SJCRH30 (cell line): ENCODE measurements at regions not wholly inside any gene's neighbourhood (a gene's known extent, or its start where the extent isn't known, plus 50 kb on each side); places are given as distances from the start of the nearest gene placed in this dataset.
A peak's percentile ranks its signal among the peaks of the same experiment; 100 is the strongest.

Experiments used
- DNase-seq, 2 experiments: peaks; one replicate each; pipeline ENCODE4 v3.0.0-alpha.2; 2015 to 2020
- H3K27ac ChIP-seq: fragments of 250-450 bp; sonication (Bioruptor Pico); 2 replicates; pipeline ENCODE4 v1.5.1; 2020; ENCODE audit warnings: mild to moderate bottlenecking, moderate library complexity
- H3K27me3 ChIP-seq: fragments of 250-450 bp; sonication (Bioruptor Pico); 2 replicates; pipeline ENCODE4 v1.5.1; 2020; ENCODE audit warnings: mild to moderate bottlenecking, moderate library complexity
- H3K36me3 ChIP-seq: fragments of 250-450 bp; sonication (Bioruptor Pico); 2 replicates; pipeline ENCODE4 v1.5.1; 2020; ENCODE audit warnings: mild to moderate bottlenecking, moderate library complexity
- H3K4me1 ChIP-seq: fragments of 250-450 bp; sonication (Bioruptor Pico); 2 replicates; pipeline ENCODE4 v1.5.1; 2020; ENCODE audit warnings: mild to moderate bottlenecking, moderate library complexity
- H3K4me3 ChIP-seq: fragments of 250-450 bp; sonication (Bioruptor Pico); 2 replicates; pipeline ENCODE4 v1.5.1; 2020; ENCODE audit warnings: mild to moderate bottlenecking, moderate library complexity
- H3K9me3 ChIP-seq: fragments of 250-450 bp; sonication (Bioruptor Pico); replicated peaks from 2 replicates; pipeline ENCODE4 v1.5.1; 2020; ENCODE audit warnings: mild to moderate bottlenecking, moderate library complexity

- H3K4me3 ChIP-seq: no peak overlapping the region
- no peaks in the 10 kb centered on the region for H3K9me3 ChIP-seq
- no peaks in the 10 kb centered on the region for H3K27me3 ChIP-seq
- H3K4me1 ChIP-seq: no peaks in the 10 kb centered on the region
- no peak for DNase-seq
- H3K27ac ChIP-seq: no peak overlapping the region
- no peaks in the 10 kb centered on the region for H3K36me3 ChIP-seq
Observed at GRCh38 chr4:188455062-188455752, 316.0 kb downstream of the TRIML1 start.

GRCh38 chr4:188459381-188459780, 320.1 kb downstream of the TRIML1 start:
- Histone ChIP-seq H3K27me3 (no peaks in the 10 kb centered on the region), H3K4me1 (no peaks in the 10 kb centered on the region), H3K4me3 (no peak overlapping the region)

GRCh38 chr4:188463909-188464308, 324.7 kb downstream of the TRIML1 start:
- H3K27ac ChIP-seq: no peak overlapping the region
- H3K4me1 ChIP-seq: no peaks in the 10 kb centered on the region
- H3K27me3 ChIP-seq: no peaks in the 10 kb centered on the region
- DNase-seq: no peak
- H3K9me3 ChIP-seq: no peaks in the 10 kb centered on the region
- no peaks in the 10 kb centered on the region for H3K36me3 ChIP-seq
- H3K4me3 ChIP-seq: no peak overlapping the region

More at GRCh38 chr4:188459381-188459780, 320.1 kb downstream of the TRIML1 start:
- H3K9me3 ChIP-seq: no peaks in the 10 kb centered on the region
- no peak for DNase-seq
- H3K36me3 ChIP-seq: no peaks in the 10 kb centered on the region
- H3K27ac ChIP-seq: no peak overlapping the region

GRCh38 chr4:188466001-188466400, 326.8 kb downstream of the TRIML1 start:
- no peak for DNase-seq
- Histone ChIP-seq H3K4me3 (no peak overlapping the region), H3K27ac (no peak overlapping the region), H3K4me1 (no peaks in the 10 kb centered on the region), H3K36me3 (no peaks in the 10 kb centered on the region), H3K9me3 (no peaks in the 10 kb centered on the region), H3K27me3 (no peaks in the 10 kb centered on the region)

- H3K4me1 ChIP-seq: no peaks in the 10 kb centered on the region
- H3K36me3 ChIP-seq: no peaks in the 10 kb centered on the region
- H3K9me3 ChIP-seq: no peaks in the 10 kb centered on the region
- no peak for DNase-seq
- no peak overlapping the region for H3K27ac ChIP-seq
- H3K4me3 ChIP-seq: no peak overlapping the region
- H3K27me3 ChIP-seq: no peaks in the 10 kb centered on the region
Observed at GRCh38 chr4:188484256-188484655, 345.0 kb downstream of the TRIML1 start.

- DNase-seq: no peak
- H3K9me3 ChIP-seq: no peaks in the 10 kb centered on the region
- no peaks in the 10 kb centered on the region for H3K36me3 ChIP-seq
- H3K4me1 ChIP-seq: no peaks in the 10 kb centered on the region
- H3K4me3 ChIP-seq: no peak overlapping the region
- H3K27ac ChIP-seq: no peak overlapping the region
- H3K27me3 ChIP-seq: no peaks in the 10 kb centered on the region
Observed at GRCh38 chr4:188485906-188486305, 346.7 kb downstream of the TRIML1 start.

- Histone ChIP-seq H3K27ac (no peak overlapping the region), H3K36me3 (no peaks in the 10 kb centered on the region), H3K4me3 (no peak overlapping the region), H3K27me3 (no peaks in the 10 kb centered on the region), H3K4me1 (no peaks in the 10 kb centered on the region), H3K9me3 (no peaks in the 10 kb centered on the region)
- DNase-seq: no peak
Observed at GRCh38 chr4:188492886-188493285, 353.6 kb downstream of the TRIML1 start.

GRCh38 chr4:188495169-188495568, 355.9 kb downstream of the TRIML1 start:
- Histone ChIP-seq H3K36me3 (no peaks in the 10 kb centered on the region), H3K9me3 (no peaks in the 10 kb centered on the region), H3K4me1 (no peaks in the 10 kb centered on the region), H3K4me3 (no peak overlapping the region), H3K27ac (no peak overlapping the region), H3K27me3 (no peaks in the 10 kb centered on the region)
- no peak for DNase-seq

GRCh38 chr4:188511431-188511830, 372.2 kb downstream of the TRIML1 start:
- H3K27me3 ChIP-seq: no peaks in the 10 kb centered on the region
- no peaks in the 10 kb centered on the region for H3K9me3 ChIP-seq
- H3K4me1 ChIP-seq: no peaks in the 10 kb centered on the region
- no peak overlapping the region for H3K27ac ChIP-seq
- H3K36me3 ChIP-seq: no peaks in the 10 kb centered on the region
- no peak for DNase-seq
- no peak overlapping the region for H3K4me3 ChIP-seq

GRCh38 chr4:188532751-188533150, 393.5 kb downstream of the TRIML1 start:
- H3K27me3 ChIP-seq: no peaks in the 10 kb centered on the region
- no peak for DNase-seq
- H3K27ac ChIP-seq: no peak overlapping the region
- H3K36me3 ChIP-seq: no peaks in the 10 kb centered on the region
- H3K4me1 ChIP-seq: no peaks in the 10 kb centered on the region
- no peak overlapping the region for H3K4me3 ChIP-seq
- no peaks in the 10 kb centered on the region for H3K9me3 ChIP-seq

GRCh38 chr4:188534297-188534696, 395.1 kb downstream of the TRIML1 start:
- Histone ChIP-seq H3K4me1 (no peaks in the 10 kb centered on the region), H3K36me3 (no peaks in the 10 kb centered on the region), H3K27ac (no peak overlapping the region), H3K27me3 (no peaks in the 10 kb centered on the region), H3K9me3 (no peaks in the 10 kb centered on the region), H3K4me3 (no peak overlapping the region)
- no peak for DNase-seq

GRCh38 chr4:188534917-188535316, 395.7 kb downstream of the TRIML1 start:
- Histone ChIP-seq H3K27me3 (no peaks in the 10 kb centered on the region), H3K4me1 (no peaks in the 10 kb centered on the region), H3K27ac (no peak overlapping the region), H3K9me3 (no peaks in the 10 kb centered on the region), H3K36me3 (no peaks in the 10 kb centered on the region), H3K4me3 (no peak overlapping the region)
- DNase-seq: no peak

- no peaks in the 10 kb centered on the region for H3K4me1 ChIP-seq
- H3K27me3 ChIP-seq: no peaks in the 10 kb centered on the region
- no peak overlapping the region for H3K27ac ChIP-seq
- no peak for DNase-seq
- H3K4me3 ChIP-seq: no peak overlapping the region
- no peaks in the 10 kb centered on the region for H3K36me3 ChIP-seq
- H3K9me3 ChIP-seq: no peaks in the 10 kb centered on the region
Observed at GRCh38 chr4:188536826-188537225, 397.6 kb downstream of the TRIML1 start.

- H3K27ac ChIP-seq: no peak overlapping the region
- no peaks in the 10 kb centered on the region for H3K36me3 ChIP-seq
- peak in 1 of 2 experiments; percentile 25 for DNase-seq
- no peak overlapping the region for H3K4me3 ChIP-seq
- no peaks in the 10 kb centered on the region for H3K27me3 ChIP-seq
- H3K4me1 ChIP-seq: peaks cover 10% of the 10 kb centered on the region
- H3K9me3 ChIP-seq: no peaks in the 10 kb centered on the region
Observed at GRCh38 chr4:188550296-188550695, 411.1 kb downstream of the TRIML1 start.

GRCh38 chr4:188551156-188551555, 411.9 kb downstream of the TRIML1 start:
- Histone ChIP-seq H3K27ac (0 out of 2 replicates have a peak overlapping the region, but pooled peaks have one; percentile 32), H3K36me3 (no peaks in the 10 kb centered on the region), H3K4me1 (peaks cover 10% of the 10 kb centered on the region), H3K4me3 (no peak overlapping the region), H3K27me3 (no peaks in the 10 kb centered on the region), H3K9me3 (no peaks in the 10 kb centered on the region)
- DNase-seq: peak; percentile 71 to 84

- no peak for DNase-seq
- Histone ChIP-seq H3K9me3 (no peaks in the 10 kb centered on the region), H3K4me1 (peaks cover 10% of the 10 kb centered on the region), H3K36me3 (no peaks in the 10 kb centered on the region), H3K27me3 (no peaks in the 10 kb centered on the region), H3K4me3 (no peak overlapping the region), H3K27ac (no peak overlapping the region)
Observed at GRCh38 chr4:188552741-188553275, 413.6 kb downstream of the TRIML1 start.
